HEK293T (cell line): ENCODE measurements at regions not wholly inside any gene's neighbourhood (a gene's known extent, or its start where the extent isn't known, plus 50 kb on each side); places are given as distances from the start of the nearest gene placed in this dataset.

Source experiments
- ARNT ChIP-seq: fragments of 450-650 bp; IDR thresholded peaks from 2 replicates; pipeline ENCODE4 v1.6.1; 2017; ENCODE audit warnings: mild to moderate bottlenecking
- BHLHE40 ChIP-seq: fragments of 450-650 bp; IDR thresholded peaks from 2 replicates; pipeline ENCODE4 v1.6.1; 2016; ENCODE audit warnings: mild to moderate bottlenecking, moderate library complexity, borderline replicate concordance
- FOXK2 ChIP-seq: fragments of 450-650 bp; IDR thresholded peaks from 2 replicates; pipeline ENCODE4 v1.6.1; 2016; ENCODE audit warnings: mild to moderate bottlenecking
- L3MBTL2 ChIP-seq: fragments of 450-650 bp; conservative IDR thresholded peaks from 2 replicates; pipeline ENCODE4 v1.6.1; 2016; ENCODE audit warnings: mild to moderate bottlenecking
- LEF1 ChIP-seq: fragments of 450-650 bp; IDR thresholded peaks from 2 replicates; pipeline ENCODE4 v1.6.1; 2017; ENCODE audit warnings: mild to moderate bottlenecking, borderline replicate concordance
- NFRKB ChIP-seq: fragments of 450-650 bp; IDR thresholded peaks from 2 replicates; pipeline ENCODE4 v1.6.1; 2016; ENCODE audit warnings: mild to moderate bottlenecking, moderate library complexity
- PKNOX1 ChIP-seq: fragments of 450-650 bp; IDR thresholded peaks from 2 replicates; pipeline ENCODE4 v1.6.1; 2016
- SP1 ChIP-seq: fragments of 450-650 bp; IDR thresholded peaks from 2 replicates; pipeline ENCODE4 v1.6.1; 2017
- SUZ12 ChIP-seq: fragments of 450-650 bp; IDR thresholded peaks from 2 replicates; pipeline ENCODE4 v1.6.1; 2016; ENCODE audit warnings: mild to moderate bottlenecking

GRCh38 chr13:111515307-111515617 is 194.8 kb downstream of the TEX29 start:
- TF ChIP-seq NFRKB, result no peak
- no peak for TF ChIP-seq L3MBTL2
- no peak for TF ChIP-seq PKNOX1
- TF ChIP-seq ARNT, result no peak
- no peak for TF ChIP-seq SUZ12
- TF ChIP-seq BHLHE40, result no peak
- TF ChIP-seq FOXK2, result no peak
- TF ChIP-seq LEF1, result no peak
- TF ChIP-seq SP1, result no peak
